Right lobe of liver (tissue), 6 donors: ENCODE measurements at regions not wholly inside any gene's neighbourhood (a gene's known extent, or its start where the extent isn't known, plus 50 kb on each side); places are given as distances from the start of the nearest gene placed in this dataset.

Source experiments
- ATAC-seq, 4 donors: fragments of 200-7000 bp; cut with Tn5 transposase; one replicate each; pipeline ENCODE4 v1.9.1; 2020; ENCODE audit warnings: mild to moderate bottlenecking in 4 of 4, moderate library complexity in 4 of 4
- DNase-seq, 3 donors: peaks; one replicate each; pipeline ENCODE4 v3.0.0-alpha.2; 2020
- H3K27ac ChIP-seq, 3 donors: fragments of 200-600 bp; one replicate each; pipeline ENCODE4 v1.8.0; 2022
- H3K27me3 ChIP-seq, 2 donors: fragments of 200-600 bp; one replicate each; pipeline ENCODE4 v1.8.0; 2022
- H3K36me3 ChIP-seq, 4 donors: fragments of 200-600 bp; sonication (generic) in 1 of 4; one replicate each; pipeline versions ENCODE4 v1.5.1 to v1.8.0; 2017 to 2022; ENCODE audit warnings: control low read depth in 1 of 4
- H3K4me1 ChIP-seq, 4 donors: fragments of 200-600 bp; sonication (generic) in 1 of 4; one replicate each; pipeline versions ENCODE4 v1.5.1 to v1.8.0; 2017 to 2022; ENCODE audit warnings: control low read depth in 1 of 4
- H3K4me3 ChIP-seq, 3 donors: fragments of 200-600 bp; one replicate each; pipeline ENCODE4 v1.8.0; 2022
- H3K9me3 ChIP-seq, 4 donors: fragments of 200-600 bp; sonication (generic) in 1 of 4; one replicate each; pipeline versions ENCODE4 v1.5.1 to v1.8.0; 2017 to 2022; ENCODE audit warnings: control low read depth in 1 of 4
- POLR2A ChIP-seq: fragments of 450-650 bp; IDR thresholded peaks from one replicate; pipeline ENCODE4 v1.6.1; 2017; ENCODE audit warnings: antibody characterized with exemption, mild to moderate bottlenecking
- WGBS: methylation state at CpG from one replicate; pipeline ENCODE4 v1.1.6; 2018; ENCODE audit warnings: low coverage, low lambda C conversion rate; ENCODE audit not compliant: insufficient coverage; ENCODE audit errors: missing lambda C conversion rate; 5-methylcytosine and 5-hydroxymethylcytosine counted together
- intact Hi-C, 2 donors: fragments of 100-400 bp; cut with DNase I; formaldehyde crosslinking; loops; one replicate each; pipeline versions ENCODE4 v1.11.2 to v1.14.1; 2022
- TF ChIP-seq, protein P1 (sequence below), 4 donors: fragments of 200-600 bp in 3 of 4; fragments of 450-650 bp in 1 of 4; IDR thresholded peaks; one replicate each; pipeline versions ENCODE4 v1.5.1 to v1.8.0; 2016 to 2022; ENCODE audit warnings: antibody characterized with exemption in 4 of 4, mild to moderate bottlenecking in 2 of 4
- donor health status: DM: no; HTN: yes; CAD: no.
- donor health status: DM: no; HTN: no; CAD: no.
- donor health status: DM: no; HTN: no; CAD: no.
- donor health status: DM: no; HTN: yes; CAD: no.
- donor health status: DM: no; HTN: yes; CAD: no.

DNA sequence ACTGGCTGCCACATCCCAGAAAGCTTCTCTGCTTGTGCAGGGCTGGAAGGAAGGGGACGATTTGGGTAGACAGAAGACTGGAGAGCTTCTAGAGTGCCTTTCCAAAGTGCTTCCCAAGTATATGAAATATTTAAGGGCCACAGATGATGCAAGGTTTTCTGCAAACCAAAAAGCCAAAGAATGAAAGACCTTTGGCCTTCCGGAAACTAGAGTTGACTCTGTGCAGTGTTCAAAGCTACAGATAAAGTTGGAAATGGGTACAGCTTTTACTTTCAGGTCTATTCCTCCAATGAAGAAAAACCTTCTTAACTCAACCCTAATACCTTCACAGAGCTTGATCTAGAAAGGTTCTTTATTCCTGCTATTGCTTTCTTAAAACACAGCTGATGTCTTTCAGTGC, 253.0 kb upstream of the KLHL29 start:
- Histone ChIP-seq H3K4me1 (peaks cover 0 to 34% (median 15%) of the 10 kb centered on the region in 4 donors), H3K27ac (peak overlapping the region in 2 of 3 donors; percentile 38 to 49), H3K9me3 (no peaks in the 10 kb centered on the region), H3K4me3 (no peak overlapping the region), H3K36me3 (no peaks in the 10 kb centered on the region), H3K27me3 (no peaks in the 10 kb centered on the region)
- ATAC-seq (peak; percentile 37 to 66 (median 50)), DNase-seq (no peak)
- no peak for TF ChIP-seq POLR2A
- TF ChIP-seq, protein P1, sequence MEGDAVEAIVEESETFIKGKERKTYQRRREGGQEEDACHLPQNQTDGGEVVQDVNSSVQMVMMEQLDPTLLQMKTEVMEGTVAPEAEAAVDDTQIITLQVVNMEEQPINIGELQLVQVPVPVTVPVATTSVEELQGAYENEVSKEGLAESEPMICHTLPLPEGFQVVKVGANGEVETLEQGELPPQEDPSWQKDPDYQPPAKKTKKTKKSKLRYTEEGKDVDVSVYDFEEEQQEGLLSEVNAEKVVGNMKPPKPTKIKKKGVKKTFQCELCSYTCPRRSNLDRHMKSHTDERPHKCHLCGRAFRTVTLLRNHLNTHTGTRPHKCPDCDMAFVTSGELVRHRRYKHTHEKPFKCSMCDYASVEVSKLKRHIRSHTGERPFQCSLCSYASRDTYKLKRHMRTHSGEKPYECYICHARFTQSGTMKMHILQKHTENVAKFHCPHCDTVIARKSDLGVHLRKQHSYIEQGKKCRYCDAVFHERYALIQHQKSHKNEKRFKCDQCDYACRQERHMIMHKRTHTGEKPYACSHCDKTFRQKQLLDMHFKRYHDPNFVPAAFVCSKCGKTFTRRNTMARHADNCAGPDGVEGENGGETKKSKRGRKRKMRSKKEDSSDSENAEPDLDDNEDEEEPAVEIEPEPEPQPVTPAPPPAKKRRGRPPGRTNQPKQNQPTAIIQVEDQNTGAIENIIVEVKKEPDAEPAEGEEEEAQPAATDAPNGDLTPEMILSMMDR (IDR thresholded peaks at IDR 0.05), result no peak
- intact Hi-C loops, result no loop called here
- WGBS, result 47% methylated on average over 2 of the region's 2 CpGs

DNA sequence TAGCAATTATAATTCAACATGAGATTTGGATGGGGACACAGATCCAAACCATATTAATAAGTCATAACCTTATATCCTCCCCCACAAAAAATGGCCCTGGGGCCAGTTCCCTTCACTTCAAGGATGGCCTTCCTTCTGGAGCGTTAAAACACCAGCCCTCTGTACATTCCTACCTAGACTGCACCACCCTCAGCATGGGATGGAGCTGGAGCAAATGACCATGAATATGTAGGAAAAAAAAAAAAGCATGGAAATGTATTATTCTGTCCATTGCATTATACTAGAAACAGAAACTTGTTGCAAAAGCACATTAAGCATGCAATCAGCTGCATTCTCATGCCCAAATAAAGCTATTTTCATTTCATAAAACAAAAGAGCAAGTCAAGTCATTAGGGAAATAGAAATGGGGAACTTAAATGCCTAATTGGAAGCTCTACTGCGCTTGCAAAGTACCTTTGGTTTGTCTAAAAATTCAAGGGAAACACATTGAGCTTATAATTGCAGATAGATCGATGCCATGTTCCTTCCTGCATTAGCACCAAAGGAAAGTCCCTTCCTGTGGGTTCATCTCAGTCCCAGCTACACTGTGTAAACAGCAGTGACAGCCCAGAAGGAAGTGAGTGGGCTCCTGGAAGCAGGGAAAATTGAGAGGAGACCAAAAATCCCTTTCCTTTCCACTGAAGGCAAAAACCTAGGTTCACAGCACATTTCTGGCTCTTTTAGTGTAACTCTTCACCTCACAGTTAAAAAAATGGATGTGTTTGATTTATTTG, 252.0 kb upstream of the KLHL29 start:
- Histone ChIP-seq H3K27ac (no peak overlapping the region), H3K27me3 (no peaks in the 10 kb centered on the region), H3K36me3 (no peaks in the 10 kb centered on the region), H3K9me3 (no peaks in the 10 kb centered on the region), H3K4me1 (peaks cover 0 to 26% (median 12%) of the 10 kb centered on the region in 4 donors), H3K4me3 (no peak overlapping the region)
- no peak for DNase-seq
- TF ChIP-seq, protein P1 (IDR thresholded peaks at IDR 0.05), result no peak
- TF ChIP-seq POLR2A, result no peak
- intact Hi-C loops, result no loop called here
- 47% methylated on average over 3 of the region's 3 CpGs for WGBS
- peak in 3 of 4 donors; percentile 23 to 75 (median 31) for ATAC-seq

DNA sequence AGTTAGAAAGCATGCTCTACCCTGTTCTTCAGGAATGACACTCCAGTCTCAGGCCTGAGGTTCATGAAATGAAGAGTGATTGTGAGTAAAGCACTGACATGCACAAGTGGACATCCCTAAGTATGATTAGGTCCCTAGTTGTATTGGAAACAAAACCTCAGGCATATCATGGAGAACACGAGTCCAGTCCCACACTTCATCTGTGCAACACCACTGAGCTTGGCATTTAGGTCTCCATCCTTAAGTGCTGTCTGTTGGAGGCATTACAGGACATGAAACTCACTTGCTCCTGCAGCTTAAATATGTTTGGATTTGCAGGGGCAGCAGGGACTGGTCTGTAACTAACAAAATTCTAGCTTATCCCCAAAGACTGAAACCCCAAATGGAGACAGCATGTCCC, 250.3 kb upstream of the KLHL29 start:
- Histone ChIP-seq H3K36me3 (no peaks in the 10 kb centered on the region), H3K27ac (no peak overlapping the region), H3K27me3 (no peaks in the 10 kb centered on the region), H3K4me1 (peaks cover 0 to 21% (median 9%) of the 10 kb centered on the region in 4 donors), H3K9me3 (no peaks in the 10 kb centered on the region), H3K4me3 (no peak overlapping the region)
- ATAC-seq, result no peak
- no peak for DNase-seq
- intact Hi-C loops, result no loop called here
- WGBS, result no CpG with 5 or more reads among the region's 1 CpG
- TF ChIP-seq POLR2A, result no peak
- TF ChIP-seq, protein P1 (IDR thresholded peaks at IDR 0.05), result no peak

DNA sequence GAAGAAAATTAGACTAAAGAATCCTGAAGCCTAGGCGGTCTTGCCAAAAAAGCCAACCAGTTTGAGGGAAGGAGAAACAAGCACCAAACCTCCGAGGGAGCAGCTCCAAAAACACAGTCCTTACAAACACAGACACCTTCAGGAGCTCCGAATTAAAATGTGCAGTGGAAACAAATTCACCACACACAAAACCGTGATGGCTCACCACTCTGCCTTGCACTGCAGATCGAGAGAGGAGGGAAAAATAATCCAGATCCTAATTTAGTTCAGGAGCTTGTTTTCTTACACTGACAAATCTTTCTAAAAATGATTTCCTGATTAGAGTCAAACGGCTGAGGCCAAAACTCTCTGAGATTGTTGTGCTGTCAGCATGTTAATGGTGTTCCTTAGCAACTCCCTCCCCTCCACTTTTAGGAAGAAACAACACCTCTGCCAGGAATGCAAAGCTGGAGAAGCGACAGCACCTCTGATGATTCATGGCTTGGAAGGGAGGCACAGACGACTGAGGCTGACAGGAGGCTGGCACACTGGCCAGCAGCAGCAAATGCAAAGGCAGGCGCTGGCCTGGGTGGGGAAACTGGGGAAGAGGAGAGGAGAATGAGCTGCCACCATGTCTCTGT, 249.4 kb upstream of the KLHL29 start:
- 59% methylated on average over 9 of the region's 9 CpGs for WGBS
- TF ChIP-seq, protein P1 (IDR thresholded peaks at IDR 0.05), result no peak
- no peak for TF ChIP-seq POLR2A
- Histone ChIP-seq H3K4me1 (peaks cover 0 to 21% (median 9%) of the 10 kb centered on the region in 4 donors), H3K4me3 (no peak overlapping the region), H3K9me3 (no peaks in the 10 kb centered on the region), H3K27ac (no peak overlapping the region), H3K36me3 (no peaks in the 10 kb centered on the region), H3K27me3 (no peaks in the 10 kb centered on the region)
- intact Hi-C loops, result no loop called here
- DNase-seq (no peak), ATAC-seq (no peak)
